GM20000 (cell line): ENCODE measurements at regions not wholly inside any gene's neighbourhood (a gene's known extent, or its start where the extent isn't known, plus 50 kb on each side); places are given as distances from the start of the nearest gene placed in this dataset.

ENCODE experiments used
- DNase-seq: peaks from one replicate; pipeline ENCODE4 v3.0.0; 2012; ENCODE audit warnings: low spot score
- TF ChIP-seq, protein P1 (sequence below): IDR thresholded peaks from 2 replicates; pipeline ENCODE4 v1.5.1; 2012; ENCODE audit warnings: mild to moderate bottlenecking, control low read depth; ENCODE audit errors: extremely low read depth, missing control alignments

DNA sequence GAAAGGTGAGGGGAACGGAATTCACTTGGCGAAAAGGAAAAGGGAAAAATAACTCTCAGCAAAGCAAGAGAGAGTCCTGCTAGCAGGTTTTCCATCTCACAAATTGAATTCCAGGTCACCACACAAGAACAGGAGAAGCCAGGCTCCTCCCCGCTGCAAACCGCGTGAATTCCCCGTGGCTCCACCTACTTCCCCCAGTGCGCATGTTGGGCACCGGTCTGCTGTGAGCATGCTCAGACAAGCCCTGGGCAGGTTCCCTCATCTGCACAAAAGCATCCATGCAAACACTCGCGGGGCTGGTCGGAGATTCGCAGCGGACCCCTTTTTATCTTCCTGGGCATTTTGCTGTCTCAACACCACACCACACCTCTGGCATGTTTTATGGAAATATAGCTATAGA is 58.5 kb upstream of the S1PR3 start:
- no peak for DNase-seq
- TF ChIP-seq, protein P1, sequence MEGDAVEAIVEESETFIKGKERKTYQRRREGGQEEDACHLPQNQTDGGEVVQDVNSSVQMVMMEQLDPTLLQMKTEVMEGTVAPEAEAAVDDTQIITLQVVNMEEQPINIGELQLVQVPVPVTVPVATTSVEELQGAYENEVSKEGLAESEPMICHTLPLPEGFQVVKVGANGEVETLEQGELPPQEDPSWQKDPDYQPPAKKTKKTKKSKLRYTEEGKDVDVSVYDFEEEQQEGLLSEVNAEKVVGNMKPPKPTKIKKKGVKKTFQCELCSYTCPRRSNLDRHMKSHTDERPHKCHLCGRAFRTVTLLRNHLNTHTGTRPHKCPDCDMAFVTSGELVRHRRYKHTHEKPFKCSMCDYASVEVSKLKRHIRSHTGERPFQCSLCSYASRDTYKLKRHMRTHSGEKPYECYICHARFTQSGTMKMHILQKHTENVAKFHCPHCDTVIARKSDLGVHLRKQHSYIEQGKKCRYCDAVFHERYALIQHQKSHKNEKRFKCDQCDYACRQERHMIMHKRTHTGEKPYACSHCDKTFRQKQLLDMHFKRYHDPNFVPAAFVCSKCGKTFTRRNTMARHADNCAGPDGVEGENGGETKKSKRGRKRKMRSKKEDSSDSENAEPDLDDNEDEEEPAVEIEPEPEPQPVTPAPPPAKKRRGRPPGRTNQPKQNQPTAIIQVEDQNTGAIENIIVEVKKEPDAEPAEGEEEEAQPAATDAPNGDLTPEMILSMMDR, result no peak

DNA sequence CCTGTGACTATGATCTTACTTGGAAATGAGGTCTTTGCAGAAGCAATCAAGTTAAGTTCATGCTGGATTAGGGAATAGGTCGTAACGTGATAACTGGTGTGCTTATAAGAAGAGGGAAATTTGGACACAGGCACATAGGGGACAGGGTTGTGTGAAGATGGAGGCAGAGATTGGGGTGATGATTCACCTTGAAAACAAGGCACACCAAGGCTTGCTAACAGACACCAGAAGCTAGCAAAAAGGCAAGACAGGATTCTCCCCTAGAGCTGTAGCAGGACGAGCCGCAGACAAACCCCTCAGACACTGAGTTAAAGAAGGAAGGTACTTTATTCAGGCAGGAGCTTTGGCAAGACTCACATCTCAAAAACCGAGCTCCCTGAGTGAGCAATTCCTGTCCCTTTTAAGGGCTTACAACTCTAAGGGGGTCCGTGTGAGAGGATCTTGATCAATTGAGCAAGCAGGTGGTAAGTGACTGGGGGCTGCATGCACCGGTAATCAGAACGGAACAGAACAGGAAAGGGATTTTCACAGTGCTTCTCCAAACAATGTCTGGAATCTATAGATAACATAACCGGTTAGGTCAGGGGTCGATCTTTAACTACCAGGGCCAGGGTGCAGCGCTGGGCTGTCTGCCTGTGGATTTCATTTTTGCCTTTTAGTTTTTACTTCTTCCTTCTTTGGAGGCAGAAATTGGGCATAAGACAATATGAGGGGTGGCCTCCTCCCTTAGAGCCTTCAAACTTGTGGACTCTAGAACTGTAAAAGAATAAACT is 57.5 kb upstream of the S1PR3 start:
- TF ChIP-seq, protein P1, result no peak
- DNase-seq, result no peak

DNA sequence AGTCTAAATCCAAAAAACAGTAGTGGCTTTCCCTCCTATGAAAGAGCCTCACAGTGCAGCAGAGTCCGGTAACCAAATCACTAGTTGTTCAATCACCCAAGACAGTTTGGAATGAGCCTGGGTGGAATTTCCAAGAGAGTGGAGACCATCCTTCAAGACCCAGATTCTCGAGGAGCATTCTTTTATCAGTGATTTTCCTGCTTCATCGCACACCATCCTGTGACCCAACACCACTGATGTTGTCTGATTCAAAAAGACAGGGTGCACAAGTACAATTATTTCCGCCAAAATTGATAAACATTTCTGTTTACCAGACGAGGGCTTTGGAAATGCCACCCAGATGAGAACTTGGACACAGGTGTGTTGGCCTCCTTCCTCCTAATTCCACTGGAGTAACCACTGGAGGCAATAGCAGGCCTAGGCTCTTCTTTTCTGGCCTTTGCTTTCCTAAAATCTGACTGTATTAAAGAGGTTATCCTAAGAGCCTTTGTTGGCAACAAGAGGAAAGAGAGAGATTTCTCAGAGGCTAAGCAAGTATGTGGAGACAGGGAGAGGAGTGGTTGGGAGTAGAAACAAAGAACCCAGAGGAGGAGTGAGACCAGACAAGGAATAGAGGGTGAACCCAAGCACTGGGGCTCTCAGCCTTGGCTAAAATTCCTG is 56.3 kb upstream of the S1PR3 start:
- TF ChIP-seq, protein P1, result no peak
- no peak for DNase-seq

DNA sequence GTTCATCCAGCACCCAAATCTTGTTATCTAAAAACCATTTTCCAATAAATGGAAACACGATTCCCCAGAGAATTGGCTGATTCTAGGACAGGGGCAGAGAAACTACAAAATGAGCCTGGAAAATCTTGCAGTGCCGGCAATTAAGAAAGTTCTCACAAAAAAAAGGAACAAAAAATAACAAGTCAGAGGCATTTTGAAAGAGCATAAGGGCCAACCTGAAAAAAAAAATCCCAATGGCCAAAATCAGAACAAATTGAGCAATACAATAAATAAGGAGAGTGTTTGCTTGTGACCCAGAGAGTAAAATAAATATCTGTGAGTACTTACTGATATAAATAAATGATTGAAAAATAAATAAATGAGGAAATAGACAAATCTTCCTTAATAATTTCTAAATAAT is 55.1 kb upstream of the S1PR3 start:
- DNase-seq, result no peak
- TF ChIP-seq, protein P1, result no peak

DNA sequence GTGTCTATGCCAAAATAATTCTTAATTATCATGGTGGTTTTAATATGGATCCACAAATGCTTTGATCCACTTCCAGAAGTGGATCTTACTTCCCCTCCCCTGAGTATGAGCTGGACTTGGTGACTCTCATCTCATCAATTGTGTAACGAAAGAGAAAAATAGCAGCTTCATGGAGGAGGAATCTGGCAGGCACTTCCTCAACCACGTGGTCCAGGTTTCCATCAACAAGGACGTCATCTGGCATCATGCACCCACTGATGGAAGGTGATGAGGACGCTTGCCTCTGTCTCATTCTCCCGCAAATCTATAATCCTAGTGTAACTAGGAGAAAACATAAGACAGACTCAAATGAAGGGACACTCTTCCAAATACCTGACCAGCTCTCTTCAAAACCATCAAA is 54.6 kb upstream of the S1PR3 start:
- DNase-seq, result no peak
- TF ChIP-seq, protein P1, result no peak

DNA sequence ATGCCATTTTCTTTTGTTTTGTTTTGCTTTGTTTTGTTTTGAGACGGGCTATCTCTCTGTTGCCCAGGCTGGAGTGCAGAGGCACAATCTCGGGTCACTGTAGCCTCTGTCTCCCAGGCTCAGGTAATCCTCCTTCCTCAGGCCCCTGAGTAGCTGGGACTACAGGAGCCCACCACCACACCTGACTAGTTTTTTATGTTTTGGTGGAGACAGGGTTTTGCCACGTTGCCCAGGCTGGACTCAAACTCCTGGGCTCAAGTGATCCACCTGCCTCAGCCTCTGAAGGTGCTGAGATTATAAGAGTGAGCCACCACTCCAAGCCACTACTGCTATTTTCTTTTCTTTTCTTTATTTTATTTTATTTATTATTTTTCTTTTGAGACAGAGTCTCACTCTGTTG is 54.0 kb upstream of the S1PR3 start:
- TF ChIP-seq, protein P1, result no peak
- DNase-seq, result no peak

DNA sequence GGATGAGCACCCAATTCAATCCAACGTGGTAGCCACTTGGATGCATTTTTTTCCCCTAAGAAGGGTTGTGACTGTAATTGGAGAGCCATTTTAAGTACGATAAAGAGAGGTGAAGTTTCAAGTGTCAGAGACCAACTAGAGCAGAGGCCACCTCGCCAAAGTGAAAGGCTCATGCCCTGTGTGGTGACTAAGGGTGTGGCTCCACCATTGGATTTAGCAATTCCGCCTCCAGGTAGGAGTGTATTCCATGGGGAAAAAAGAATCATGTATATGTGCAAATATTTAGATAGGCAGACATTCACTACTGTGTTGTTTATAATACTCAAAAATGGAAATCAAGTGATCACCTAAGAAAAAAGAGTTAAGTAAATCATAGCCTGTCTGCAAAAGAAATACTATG is 53.1 kb upstream of the S1PR3 start:
- TF ChIP-seq, protein P1, result no peak
- no peak for DNase-seq
